Upper lobe of right lung (tissue), 1 donor: ENCODE measurements at regions not wholly inside any gene's neighbourhood (a gene's known extent, or its start where the extent isn't known, plus 50 kb on each side); places are given as distances from the start of the nearest gene placed in this dataset.

Experiments
- ATAC-seq: fragments of 200-7000 bp; cut with Tn5 transposase; one replicate; pipeline ENCODE4 v1.9.1; 2020; ENCODE audit warnings: mild to moderate bottlenecking, moderate library complexity
- DNase-seq: peaks from one replicate; pipeline ENCODE4 v3.0.0-alpha.2; 2020
- H3K27ac ChIP-seq: fragments of 200-600 bp; one replicate; pipeline ENCODE4 v1.8.0; 2022
- H3K27me3 ChIP-seq: fragments of 200-600 bp; one replicate; pipeline ENCODE4 v1.8.0; 2022; ENCODE audit warnings: mild to moderate bottlenecking
- H3K36me3 ChIP-seq: fragments of 200-600 bp; one replicate; pipeline ENCODE4 v1.8.0; 2022
- H3K4me1 ChIP-seq: fragments of 200-600 bp; one replicate; pipeline ENCODE4 v1.8.0; 2022
- H3K4me3 ChIP-seq: fragments of 200-600 bp; one replicate; pipeline ENCODE4 v1.8.0; 2022; ENCODE audit warnings: mild to moderate bottlenecking
- H3K9me3 ChIP-seq: fragments of 200-600 bp; one replicate; pipeline ENCODE4 v1.8.0; 2022
- CTCF ChIP-seq: fragments of 200-600 bp; IDR thresholded peaks from one replicate; pipeline ENCODE4 v1.8.0; 2022; ENCODE audit warnings: antibody characterized with exemption
- intact Hi-C: fragments of 100-400 bp; cut with DNase I; formaldehyde crosslinking; loops from one replicate; pipeline ENCODE4 v1.11.0; 2022
- donor health status: DM: no; HTN: yes; CAD: no; lungs with severe emphysema.

DNA sequence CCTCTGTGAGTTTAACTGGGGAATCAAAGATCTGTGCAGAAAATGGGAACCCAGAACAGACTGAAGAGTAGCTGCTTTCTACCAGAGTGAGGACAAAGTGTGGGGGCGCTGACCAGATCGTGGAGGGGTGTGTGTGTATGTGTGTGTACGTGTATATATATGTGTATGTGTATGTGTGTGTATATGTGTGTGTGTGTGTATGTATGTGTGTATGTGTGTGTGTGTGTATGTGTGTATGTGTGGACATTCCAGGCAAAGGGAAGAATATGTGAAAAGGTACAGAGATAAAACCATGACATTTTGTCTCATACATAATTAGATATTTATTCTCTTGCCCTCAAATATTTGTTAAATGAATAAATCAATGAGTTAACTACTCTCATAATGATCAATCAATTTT, 54.9 kb upstream of the DPPA4 start:
- H3K9me3 ChIP-seq, result no peaks in the 10 kb centered on the region
- no peaks in the 10 kb centered on the region for H3K27me3 ChIP-seq
- DNase-seq (no peak), ATAC-seq (no peak)
- no peak overlapping the region for H3K4me3 ChIP-seq
- TF ChIP-seq CTCF, result no peak
- H3K27ac ChIP-seq, result no peak overlapping the region
- intact Hi-C loops, result no loop called here
- no peaks in the 10 kb centered on the region for H3K36me3 ChIP-seq
- H3K4me1 ChIP-seq, result no peaks in the 10 kb centered on the region

- no peaks in the 10 kb centered on the region for H3K4me1 ChIP-seq
- H3K27ac ChIP-seq, result no peak overlapping the region
- intact Hi-C loops, result no loop called here
- H3K4me3 ChIP-seq, result no peak overlapping the region
- no peaks in the 10 kb centered on the region for H3K9me3 ChIP-seq
- TF ChIP-seq CTCF, result no peak
- ATAC-seq, result no peak
- no peaks in the 10 kb centered on the region for H3K36me3 ChIP-seq
- DNase-seq, result no peak
- no peaks in the 10 kb centered on the region for H3K27me3 ChIP-seq
These were observed 50.3 kb upstream of the DPPA4 start for GRCh38 chr3:109387621-109388020.

DNA sequence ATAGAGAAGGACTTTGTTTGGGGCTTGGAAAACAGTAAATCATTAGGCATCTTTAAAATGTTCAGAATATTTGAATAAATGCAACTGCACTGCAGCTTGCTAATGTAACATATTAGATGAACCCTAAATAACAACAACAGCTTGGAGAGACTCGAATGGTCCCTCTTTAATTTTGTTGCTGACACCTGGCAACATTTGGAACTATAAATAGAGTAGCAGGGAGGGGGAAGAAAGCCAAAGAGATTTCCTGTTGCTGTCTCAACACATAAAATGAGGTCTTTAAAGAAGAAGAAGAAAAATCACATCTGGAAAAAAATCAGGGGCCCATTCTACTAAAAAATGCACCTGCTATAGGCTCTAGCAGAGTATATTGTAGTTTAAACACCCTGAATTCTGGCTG, 49.9 kb upstream of the DPPA4 start:
- no peaks in the 10 kb centered on the region for H3K9me3 ChIP-seq
- no peak overlapping the region for H3K27ac ChIP-seq
- no peaks in the 10 kb centered on the region for H3K27me3 ChIP-seq
- DNase-seq (no peak), ATAC-seq (no peak)
- intact Hi-C loops, result no loop called here
- no peak overlapping the region for H3K4me3 ChIP-seq
- TF ChIP-seq CTCF, result no peak
- no peaks in the 10 kb centered on the region for H3K4me1 ChIP-seq
- no peaks in the 10 kb centered on the region for H3K36me3 ChIP-seq
